ENCODE measurements at regions not wholly inside any gene's neighbourhood (a gene's known extent, or its start where the extent isn't known, plus 50 kb on each side); places are given as distances from the start of the nearest gene placed in this dataset.

GRCh38 chr3:30203301-30203700 lies 403.1 kb upstream of the TGFBR2 start:
- Histone ChIP-seq H3K36me3 (ENCODE audit: insufficient read depth) (no peaks in the 10 kb centered on the region), H3K79me2 (replicated peaks; ENCODE audit: insufficient read depth) (no peaks in the 10 kb centered on the region), H3K9me2 (ENCODE audit: insufficient read depth) (no peaks in the 10 kb centered on the region), H3K27ac (ENCODE audit: low read depth) (no peak overlapping the region), H3K4me3 (no peak overlapping the region), H3F3A (replicated peaks; ENCODE audit: low read depth) (no peaks in the 10 kb centered on the region), H2AFZ (no peak overlapping the region), H3K27me3 (ENCODE audit: insufficient read depth) (no peaks in the 10 kb centered on the region), H4K20me1 (replicated peaks; ENCODE audit: insufficient read depth) (no peaks in the 10 kb centered on the region), H3K4me2 (no peak overlapping the region), H3K4me1 (ENCODE audit: insufficient read depth) (no peaks in the 10 kb centered on the region)
- H3K4me3 Mint-ChIP-seq = no peak overlapping the region
- H3K27ac Mint-ChIP-seq = no peak overlapping the region
- H3K4me1 Mint-ChIP-seq = peaks cover 6% of the 10 kb centered on the region
- ATAC-seq (no peak), DNase-seq (ENCODE audit: low spot score) (no peak)
- H3K36me3 Mint-ChIP-seq (ENCODE audit: low read depth) = no peaks in the 10 kb centered on the region
- peaks cover 2% of the 10 kb centered on the region for H3K27me3 Mint-ChIP-seq (ENCODE audit: insufficient read depth, low read depth, poor library complexity)
- peaks cover 4% of the 10 kb centered on the region; the same call in 1 of the 3 replicates for H3K9me3 Mint-ChIP-seq
- no peak for TF ChIP-seq POLR2AphosphoS5 (IDR thresholded peaks at IDR 0.05; ENCODE audit: low read depth)
- no peak for TF ChIP-seq ZNF114 (CRISPR knock-in tag; IDR thresholded peaks at IDR 0.05)
- no peak for TF ChIP-seq STAT1 (IDR thresholded peaks at IDR 0.05; ENCODE audit: unreplicated experiment)
- TF ChIP-seq JUNB (IDR thresholded peaks at IDR 0.05; ENCODE audit: unreplicated experiment) = no peak
- no peak for TF ChIP-seq ZNF462 (CRISPR knock-in tag; IDR thresholded peaks at IDR 0.05)
- TF ChIP-seq CTCF (conservative IDR thresholded peaks at IDR 0.05; ENCODE audit: low read depth in 2 of 2) = no peak
- no peak for TF ChIP-seq CREB1 (CRISPR knock-in tag; IDR thresholded peaks at IDR 0.05; ENCODE audit: low read depth)
- no peak for TF ChIP-seq NANOG (IDR thresholded peaks at IDR 0.05; ENCODE audit: borderline replicate concordance)
- TF ChIP-seq ETS1 (IDR thresholded peaks at IDR 0.05) = no peak
- no peak for TF ChIP-seq REST (IDR thresholded peaks at IDR 0.05; ENCODE audit: unreplicated experiment)
- TF ChIP-seq ZNF331 (CRISPR knock-in tag; IDR thresholded peaks at IDR 0.05; ENCODE audit: low read depth) = no peak
- no peak for TF ChIP-seq EZH2phosphoT487 (IDR thresholded peaks at IDR 0.05; ENCODE audit: unreplicated experiment)
- no peak for TF ChIP-seq EZH2 (IDR thresholded peaks at IDR 0.05; ENCODE audit: low read depth, unreplicated experiment)

Measured in GM23338 (cell line).